NCI-H2107 treated with DMSO at 0.1 percent for 48 hours (cell line): ENCODE measurements at regions not wholly inside any gene's neighbourhood (a gene's known extent, or its start where the extent isn't known, plus 50 kb on each side); places are given as distances from the start of the nearest gene placed in this dataset.
"Not testable (repeated sequence)": the region's sequence is repeated elsewhere in the genome, so short reads cannot be mapped to it uniquely, and the experiment has no call there.

Experiments used
- DNase-seq: peaks from one replicate; lab custom pipeline; 2025; ENCODE audit not compliant: unreplicated experiment; lab: John Stamatoyannopoulos, UW

GRCh38 chr1:29686012-29686930, 449.9 kb downstream of the PTPRU start:
- no peak for DNase-seq

GRCh38 chr1:29685387-29685786, 449.1 kb downstream of the PTPRU start:
- no peak for DNase-seq

GRCh38 chr1:29684141-29684540, 447.8 kb downstream of the PTPRU start:
- DNase-seq: no peak

- DNase-seq: no peak
These were observed 447.1 kb downstream of the PTPRU start for GRCh38 chr1:29683472-29683871.

- no peak for DNase-seq
These were observed 446.6 kb downstream of the PTPRU start for GRCh38 chr1:29682919-29683295.

- no peak for DNase-seq
These were observed 446.0 kb downstream of the PTPRU start for GRCh38 chr1:29682171-29682918.

- not testable (repeated sequence) for DNase-seq
These were observed 445.1 kb downstream of the PTPRU start for GRCh38 chr1:29681416-29681815.

- DNase-seq: no peak
These were observed 443.7 kb downstream of the PTPRU start for GRCh38 chr1:29679828-29680558.

- no peak for DNase-seq
These were observed 443.0 kb downstream of the PTPRU start for GRCh38 chr1:29679316-29679715.

GRCh38 chr1:29677028-29678024, 441.0 kb downstream of the PTPRU start:
- no peak for DNase-seq

GRCh38 chr1:29676496-29676895, 440.2 kb downstream of the PTPRU start:
- DNase-seq: no peak

- no peak for DNase-seq
These were observed 439.4 kb downstream of the PTPRU start for GRCh38 chr1:29675481-29676263.

GRCh38 chr1:29674627-29675326, 438.5 kb downstream of the PTPRU start:
- no peak for DNase-seq

GRCh38 chr1:29673669-29674626, 437.6 kb downstream of the PTPRU start:
- DNase-seq: no peak

GRCh38 chr1:29673228-29673500, 436.8 kb downstream of the PTPRU start:
- DNase-seq: no peak

- no peak for DNase-seq
These were observed 436.3 kb downstream of the PTPRU start for GRCh38 chr1:29672416-29673227.
